Smooth muscle cell (in vitro differentiated cells): ENCODE measurements at regions not wholly inside any gene's neighbourhood (a gene's known extent, or its start where the extent isn't known, plus 50 kb on each side); places are given as distances from the start of the nearest gene placed in this dataset.
A peak's percentile ranks its signal among the peaks of the same experiment; 100 is the strongest.
"Not testable (repeated sequence)": the region's sequence is repeated elsewhere in the genome, so short reads cannot be mapped to it uniquely, and the experiment has no call there.

Source experiments
- DNase-seq: peaks from one replicate; lab custom pipeline; 2025; ENCODE audit not compliant: unreplicated experiment; lab: John Stamatoyannopoulos, UW
- H2AFZ ChIP-seq: fragments of 200-600 bp; sonication (generic); 2 replicates; pipeline ENCODE4 v1.6.0; 2016; ENCODE audit warnings: antibody characterized with exemption, low read depth, mild to moderate bottlenecking
- H3F3A ChIP-seq: fragments of 200-600 bp; sonication (generic); 2 replicates; pipeline ENCODE4 v1.6.0; 2017; ENCODE audit warnings: antibody characterized with exemption, low read depth
- H3K27ac ChIP-seq: fragments of 200-600 bp; sonication (generic); 2 replicates; pipeline ENCODE4 v1.5.1; 2016; ENCODE audit warnings: low read depth, mild to moderate bottlenecking
- H3K27me3 ChIP-seq: fragments of 200-600 bp; sonication (generic); 2 replicates; pipeline ENCODE4 v1.6.1; 2016; ENCODE audit warnings: low read depth, mild to moderate bottlenecking
- H3K36me3 ChIP-seq: fragments of 200-600 bp; sonication (generic); 2 replicates; pipeline ENCODE4 v1.5.1; 2016; ENCODE audit warnings: low read depth
- H3K4me1 ChIP-seq: fragments of 200-600 bp; sonication (generic); 2 replicates; pipeline ENCODE4 v1.5.1; 2016; ENCODE audit warnings: low read depth
- H3K4me2 ChIP-seq: fragments of 200-600 bp; sonication (generic); 2 replicates; pipeline ENCODE4 v1.6.0; 2016; ENCODE audit warnings: mild to moderate bottlenecking
- H3K4me3 ChIP-seq: fragments of 200-600 bp; sonication (generic); 2 replicates; pipeline ENCODE4 v1.5.1; 2016; ENCODE audit warnings: mild to moderate bottlenecking
- H3K79me2 ChIP-seq: fragments of 200-600 bp; sonication (generic); 2 replicates; pipeline ENCODE4 v1.6.0; 2016; ENCODE audit warnings: low read depth, mild to moderate bottlenecking
- H3K9ac ChIP-seq: fragments of 200-600 bp; sonication (generic); 2 replicates; pipeline ENCODE4 v1.6.0; 2016; ENCODE audit warnings: low read depth
- H3K9me3 ChIP-seq: fragments of 200-600 bp; sonication (generic); replicated peaks from 2 replicates; pipeline ENCODE4 v1.5.1; 2016; ENCODE audit warnings: low read depth
- H4K20me1 ChIP-seq: fragments of 200-600 bp; sonication (generic); 2 replicates; pipeline ENCODE4 v1.6.0; 2016; ENCODE audit warnings: low read depth
- CTCF ChIP-seq: fragments of 200-600 bp; sonication (generic); IDR thresholded peaks from 2 replicates; pipeline ENCODE4 v1.5.1; 2017; ENCODE audit warnings: borderline replicate concordance, mild to moderate bottlenecking, antibody characterized with exemption; ENCODE audit not compliant: insufficient read depth, poor library complexity, severe bottlenecking
- WGBS: methylation state at CpG from one replicate; pipeline ENCODE4 v1.1.7; 2016; ENCODE audit warnings: low lambda C conversion rate; 5-methylcytosine and 5-hydroxymethylcytosine counted together

GRCh38 chr20:52001999-52002666 lies 189.4 kb downstream of the ZFP64 start:
- TF ChIP-seq CTCF = no peak
- Histone ChIP-seq H3K4me3 (no peak overlapping the region), H3K9me3 (no peaks in the 10 kb centered on the region), H3K4me2 (no peak overlapping the region), H3K27ac (no peak overlapping the region), H3K4me1 (peaks cover 31% of the 10 kb centered on the region), H2AFZ (peak overlapping the region; percentile 2), H3F3A (peaks cover 3% of the 10 kb centered on the region), H3K79me2 (no peaks in the 10 kb centered on the region), H3K36me3 (no peaks in the 10 kb centered on the region), H3K9ac (no peak overlapping the region), H4K20me1 (no peaks in the 10 kb centered on the region), H3K27me3 (no peaks in the 10 kb centered on the region)
- whole genome bisulfite sequencing = 55% methylated on average over 8 of the region's 8 CpGs
- no peak for DNase-seq

GRCh38 chr20:51997281-51997936 lies 194.2 kb downstream of the ZFP64 start:
- 89% methylated on average over 4 of the region's 4 CpGs for whole genome bisulfite sequencing
- not testable (repeated sequence) for H3K79me2 ChIP-seq, H4K20me1 ChIP-seq, H3K36me3 ChIP-seq, H3K4me3 ChIP-seq, DNase-seq, H3K4me2 ChIP-seq, H2AFZ ChIP-seq, H3K9ac ChIP-seq, H3K4me1 ChIP-seq, H3K27ac ChIP-seq, H3K27me3 ChIP-seq, H3K9me3 ChIP-seq, H3F3A ChIP-seq

DNA sequence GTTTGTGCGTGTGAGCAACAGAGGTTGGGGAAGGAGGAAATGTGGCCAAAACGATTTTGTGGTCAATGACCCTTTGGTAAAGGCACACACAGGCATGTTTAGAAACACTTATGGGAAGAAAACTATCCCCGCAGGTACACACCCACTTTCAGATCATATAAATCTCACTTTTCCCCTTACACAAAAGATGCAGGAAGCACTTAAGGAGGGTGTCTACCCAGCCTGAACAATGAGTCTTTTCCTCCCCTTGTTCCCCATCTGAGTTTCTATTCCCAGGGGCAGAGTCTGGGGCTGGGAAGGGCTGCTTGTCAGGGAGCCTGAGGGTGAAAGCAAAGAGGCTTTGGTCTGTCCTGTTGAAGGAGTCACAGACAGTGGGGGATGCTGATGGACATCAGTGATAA lies 193.2 kb upstream of the SALL4 start:
- TF ChIP-seq CTCF = no peak
- no peaks in the 10 kb centered on the region for H3K27me3 ChIP-seq
- peaks cover 3% of the 10 kb centered on the region for H3F3A ChIP-seq
- DNase-seq = no peak
- H2AFZ ChIP-seq = no peak overlapping the region
- no peak overlapping the region for H3K4me2 ChIP-seq
- H3K4me1 ChIP-seq = no peaks in the 10 kb centered on the region
- H3K4me3 ChIP-seq = no peak overlapping the region
- no peaks in the 10 kb centered on the region for H3K9me3 ChIP-seq
- 65% methylated on average over 3 of the region's 3 CpGs for WGBS
- no peak overlapping the region for H3K9ac ChIP-seq
- H4K20me1 ChIP-seq = no peaks in the 10 kb centered on the region
- no peak overlapping the region for H3K27ac ChIP-seq
- no peaks in the 10 kb centered on the region for H3K79me2 ChIP-seq
- no peaks in the 10 kb centered on the region for H3K36me3 ChIP-seq

GRCh38 chr20:51994751-51995417 lies 192.6 kb upstream of the SALL4 start:
- Histone ChIP-seq H3K27ac (no peak overlapping the region), H3K79me2 (no peaks in the 10 kb centered on the region), H3K4me2 (no peak overlapping the region), H3K9me3 (no peaks in the 10 kb centered on the region), H3K4me1 (no peaks in the 10 kb centered on the region), H4K20me1 (no peaks in the 10 kb centered on the region), H3K9ac (no peak overlapping the region), H3K27me3 (no peaks in the 10 kb centered on the region), H2AFZ (no peak overlapping the region), H3K36me3 (no peaks in the 10 kb centered on the region), H3K4me3 (no peak overlapping the region), H3F3A (peaks cover 3% of the 10 kb centered on the region)
- no peak for TF ChIP-seq CTCF
- WGBS = 76% methylated on average over 10 of the region's 10 CpGs
- no peak for DNase-seq
